B cell (primary cell): ENCODE measurements at regions not wholly inside any gene's neighbourhood (a gene's known extent, or its start where the extent isn't known, plus 50 kb on each side); places are given as distances from the start of the nearest gene placed in this dataset.

Experiments
- ATAC-seq: fragments of 200-7000 bp; cut with Tn5 transposase; one replicate; pipeline ENCODE4 v1.10.0; 2021; ENCODE audit warnings: low read depth, mild to moderate bottlenecking, moderate number of reproducible peaks, moderate library complexity
- CTCF ChIA-PET: fragments of 350-600 bp; sonication (Branson Sonifier 250); formaldehyde crosslinking; loops from one replicate; lab custom pipeline; 2021; ENCODE audit warnings: antibody characterized with exemption, inconsistent platforms; lab: Charles Lee
- POLR2A ChIA-PET: fragments of 350-600 bp; sonication (Branson Sonifier 250); formaldehyde crosslinking; loops from one replicate; lab custom pipeline; 2021; ENCODE audit warnings: antibody characterized with exemption; lab: Charles Lee
- DNase-seq: peaks from one replicate; pipeline ENCODE4 v3.0.0; 2013
- H2AFZ ChIP-seq: 2 replicates; pipeline ENCODE4 v1.6.1; 2012; ENCODE audit warnings: mild to moderate bottlenecking, low read depth, low read length; ENCODE audit not compliant: insufficient read depth, poor library complexity, severe bottlenecking
- H3K27ac ChIP-seq, 2 donors: 1 replicate in 1 of 2; 2 replicates in 1 of 2; pipeline ENCODE4 v1.5.1; 2012 to 2013; ENCODE audit warnings: low read length in 2 of 2, mild to moderate bottlenecking in 2 of 2, moderate library complexity in 1 of 2
- H3K27me3 ChIP-seq, 4 experiments: fragments of 200-600 bp in 1 of 4; sonication (generic) in 1 of 4; replicated peaks in 1 of 4; 1 replicate in 2 of 4; 2 replicates in 2 of 4; pipeline versions ENCODE4 v1.6.1 to v1.7.0; 2013 to 2016; ENCODE audit warnings: low read length in 3 of 4, mild to moderate bottlenecking in 2 of 4, mixed read lengths in 1 of 4, moderate library complexity in 1 of 4; ENCODE audit not compliant: insufficient read depth in 4 of 4, control insufficient read depth in 3 of 4; ENCODE audit errors: control extremely low read depth in 1 of 4
- H3K36me3 ChIP-seq, 2 experiments: replicated peaks in 1 of 2; 1 replicate in 1 of 2; 2 replicates in 1 of 2; pipeline versions ENCODE4 v1.6.1 to v1.7.1; 2013; ENCODE audit warnings: low read length in 1 of 2; ENCODE audit not compliant: insufficient read depth in 2 of 2, control insufficient read depth in 1 of 2; ENCODE audit errors: control extremely low read depth in 1 of 2, extremely low read depth in 1 of 2
- H3K4me1 ChIP-seq, 2 donors: fragments of 200-600 bp in 1 of 2; sonication (generic) in 1 of 2; 1 replicate in 1 of 2; 2 replicates in 1 of 2; pipeline versions ENCODE4 v1.5.1 to v1.6.1; 2013 to 2017; ENCODE audit warnings: low read length in 2 of 2; ENCODE audit not compliant: control insufficient read depth in 2 of 2, insufficient read depth in 2 of 2
- H3K4me2 ChIP-seq: replicated peaks from 2 replicates; pipeline ENCODE3; 2012; ENCODE audit warnings: mild to moderate bottlenecking, low read depth, low read length; ENCODE audit not compliant: poor library complexity, severe bottlenecking
- H3K4me3 ChIP-seq, 5 experiments: fragments of 200-600 bp in 1 of 5; sonication (generic) in 1 of 5; 1 replicate in 3 of 5; 2 replicates in 2 of 5; pipeline versions ENCODE4 v1.5.1 to v1.7.0; 2011 to 2016; ENCODE audit warnings: low read length in 4 of 5, mild to moderate bottlenecking in 4 of 5, low read depth in 2 of 5, control low read depth in 1 of 5, moderate library complexity in 1 of 5; ENCODE audit not compliant: insufficient read depth in 1 of 5; ENCODE audit errors: control extremely low read depth in 1 of 5, extremely low read depth in 1 of 5
- H3K79me2 ChIP-seq: fragments of 200-600 bp; sonication (generic); one replicate; pipeline ENCODE4 v1.6.0; 2016; ENCODE audit warnings: low read length; ENCODE audit not compliant: control insufficient read depth, insufficient read depth
- H3K9ac ChIP-seq: fragments of 200-600 bp; sonication (generic); 2 replicates; pipeline ENCODE4 v1.6.1; 2017; ENCODE audit warnings: mild to moderate bottlenecking, low read length, moderate library complexity
- H3K9me3 ChIP-seq, 3 donors: one replicate each; pipeline versions ENCODE4 v1.6.1 to v1.7.1; 2013; ENCODE audit warnings: low read length in 2 of 3; ENCODE audit not compliant: control insufficient read depth in 2 of 3, insufficient read depth in 1 of 3; ENCODE audit errors: control extremely low read depth in 1 of 3
- H4K20me1 ChIP-seq: 2 replicates; pipeline ENCODE4 v1.6.0; 2012; ENCODE audit warnings: mild to moderate bottlenecking, low read length; ENCODE audit not compliant: insufficient read depth, control insufficient read depth, poor library complexity, severe bottlenecking
- H3K27ac Mint-ChIP-seq: one replicate; pipeline ENCODE4 v1.8.0; 2021; ENCODE audit warnings: mixed read lengths
- H3K27me3 Mint-ChIP-seq: one replicate; pipeline ENCODE4 v1.8.0; 2021; ENCODE audit warnings: mixed read lengths
- H3K4me1 Mint-ChIP-seq: one replicate; pipeline ENCODE4 v1.8.0; 2021; ENCODE audit warnings: mixed read lengths
- H3K4me3 Mint-ChIP-seq: one replicate; pipeline ENCODE4 v1.8.0; 2021; ENCODE audit warnings: mixed read lengths
- H3K9me3 Mint-ChIP-seq: one replicate; pipeline ENCODE4 v1.8.0; 2022; ENCODE audit warnings: mixed read lengths; ENCODE audit not compliant: insufficient read depth
- EZH2 ChIP-seq: IDR thresholded peaks from 2 replicates; pipeline ENCODE4 v1.6.1; 2012; ENCODE audit warnings: borderline replicate concordance, low read depth, mild to moderate bottlenecking, moderate library complexity, low read length; ENCODE audit not compliant: insufficient read depth, poor library complexity, severe bottlenecking
- WGBS: methylation state at CpG from one replicate; pipeline ENCODE4 v1.1.5; 2013; ENCODE audit warnings: missing lambda C conversion rate; ENCODE audit not compliant: insufficient coverage; 5-methylcytosine and 5-hydroxymethylcytosine counted together
- intact Hi-C: fragments of 100-400 bp; cut with micrococcal nuclease; formaldehyde crosslinking; loops from one replicate; pipeline ENCODE4 v1.10.0; 2022
- TF ChIP-seq, protein P1 (sequence below): fragments of 200-600 bp; IDR thresholded peaks from one replicate; pipeline ENCODE4 v1.8.0; 2022; ENCODE audit warnings: antibody characterized with exemption, mild to moderate bottlenecking

DNA sequence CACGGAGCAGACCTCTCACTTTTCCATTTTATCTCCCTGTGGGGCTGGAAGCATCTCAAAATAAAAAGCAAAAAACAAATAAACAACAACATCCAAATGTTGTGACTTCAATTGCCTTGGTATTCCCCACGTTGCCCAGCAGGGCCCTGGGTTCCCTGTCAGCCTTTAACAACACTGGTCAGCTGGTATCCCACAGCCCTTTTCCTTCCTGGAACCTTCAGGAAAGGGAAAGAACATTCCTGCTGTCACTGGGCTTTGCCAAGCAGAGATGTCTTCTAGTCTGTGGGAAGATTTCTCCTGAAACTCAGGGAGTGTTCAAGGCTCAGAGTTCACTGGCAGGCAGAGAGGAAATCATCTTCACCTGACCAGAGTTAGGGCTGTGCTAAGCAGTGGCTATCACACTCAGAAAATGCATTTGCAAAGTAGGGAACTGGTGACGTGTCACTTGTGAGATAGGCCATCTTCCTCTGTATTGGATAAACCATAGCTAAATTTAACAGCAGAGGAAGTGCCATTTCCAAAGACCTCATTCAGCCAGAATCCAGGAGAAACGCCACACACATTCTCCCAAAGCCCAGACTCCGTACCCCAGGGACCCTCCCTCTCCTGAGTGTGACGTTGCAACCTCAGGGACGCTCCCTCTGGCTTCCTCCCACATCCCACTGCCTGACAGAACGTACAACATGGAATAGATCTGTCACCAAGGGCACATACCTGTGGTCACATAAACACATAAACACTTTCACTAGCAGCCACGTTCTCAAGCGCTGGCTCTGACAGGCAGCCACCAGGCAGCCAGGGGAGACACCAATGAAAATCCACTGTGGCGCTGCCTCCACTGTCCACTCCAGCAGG, 274.0 kb upstream of the DAPK1 start:
- Histone ChIP-seq H3K79me2 (no peaks in the 10 kb centered on the region), H3K27me3 (no peaks in the 10 kb centered on the region), H3K4me3 (no peak overlapping the region), H3K9me3 (peaks cover 0 to 4% (median 0%) of the 10 kb centered on the region in 3 donors), H4K20me1 (no peaks in the 10 kb centered on the region), H2AFZ (no peak overlapping the region), H3K27ac (no peak overlapping the region), H3K4me1 (no peaks in the 10 kb centered on the region), H3K4me2 (no peak overlapping the region), H3K9ac (no peak overlapping the region), H3K36me3 (no peaks in the 10 kb centered on the region)
- CTCF ChIA-PET: no interaction called here
- 44% methylated on average over 9 of the region's 11 CpGs for WGBS
- no peak for TF ChIP-seq EZH2
- TF ChIP-seq, protein P1, sequence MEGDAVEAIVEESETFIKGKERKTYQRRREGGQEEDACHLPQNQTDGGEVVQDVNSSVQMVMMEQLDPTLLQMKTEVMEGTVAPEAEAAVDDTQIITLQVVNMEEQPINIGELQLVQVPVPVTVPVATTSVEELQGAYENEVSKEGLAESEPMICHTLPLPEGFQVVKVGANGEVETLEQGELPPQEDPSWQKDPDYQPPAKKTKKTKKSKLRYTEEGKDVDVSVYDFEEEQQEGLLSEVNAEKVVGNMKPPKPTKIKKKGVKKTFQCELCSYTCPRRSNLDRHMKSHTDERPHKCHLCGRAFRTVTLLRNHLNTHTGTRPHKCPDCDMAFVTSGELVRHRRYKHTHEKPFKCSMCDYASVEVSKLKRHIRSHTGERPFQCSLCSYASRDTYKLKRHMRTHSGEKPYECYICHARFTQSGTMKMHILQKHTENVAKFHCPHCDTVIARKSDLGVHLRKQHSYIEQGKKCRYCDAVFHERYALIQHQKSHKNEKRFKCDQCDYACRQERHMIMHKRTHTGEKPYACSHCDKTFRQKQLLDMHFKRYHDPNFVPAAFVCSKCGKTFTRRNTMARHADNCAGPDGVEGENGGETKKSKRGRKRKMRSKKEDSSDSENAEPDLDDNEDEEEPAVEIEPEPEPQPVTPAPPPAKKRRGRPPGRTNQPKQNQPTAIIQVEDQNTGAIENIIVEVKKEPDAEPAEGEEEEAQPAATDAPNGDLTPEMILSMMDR: no peak
- no peak for ATAC-seq
- H3K27ac Mint-ChIP-seq: no peak overlapping the region
- no peaks in the 10 kb centered on the region for H3K27me3 Mint-ChIP-seq
- POLR2A ChIA-PET: no interaction called here
- no peaks in the 10 kb centered on the region for H3K4me1 Mint-ChIP-seq
- no peak for DNase-seq
- intact Hi-C loops: no loop called here
- H3K4me3 Mint-ChIP-seq: no peak overlapping the region
- no peaks in the 10 kb centered on the region for H3K9me3 Mint-ChIP-seq

DNA sequence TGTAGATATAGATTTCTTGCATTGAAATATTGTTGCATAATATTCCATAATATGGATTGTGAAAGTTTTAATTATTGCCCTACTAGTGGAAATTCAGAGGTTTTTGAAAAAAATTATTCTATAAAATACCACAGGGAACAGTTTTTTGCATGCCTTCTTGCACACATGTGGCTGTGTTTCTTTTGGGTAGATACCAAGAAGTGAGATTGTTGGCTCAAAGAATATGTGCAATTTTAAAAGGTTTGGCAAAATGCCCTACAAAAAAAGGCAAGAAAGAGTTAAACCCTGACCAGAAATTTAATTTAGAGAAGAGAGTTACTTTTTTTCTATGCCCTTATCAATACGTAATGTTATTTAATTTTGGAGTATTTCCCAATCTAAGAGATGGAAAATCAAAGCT, 270.8 kb upstream of the DAPK1 start:
- H3K9ac ChIP-seq: no peak overlapping the region

More for the DNA sequence above, 270.8 kb upstream of the DAPK1 start:
- POLR2A ChIA-PET: no interaction called here
- no peak overlapping the region for H3K4me2 ChIP-seq
- H3K36me3 ChIP-seq: no peaks in the 10 kb centered on the region
- H3K4me3 Mint-ChIP-seq: no peak overlapping the region
- no CpG with 5 or more reads among the region's 1 CpG for WGBS
- TF ChIP-seq EZH2: no peak
- TF ChIP-seq, protein P1: no peak
- H2AFZ ChIP-seq: no peak overlapping the region
- CTCF ChIA-PET: interaction anchor here (0.8 kb wide), 1 partner anchor 12 kb away, joined by 3 read pairs; no protein-coding TSS in a partner anchor
- no peaks in the 10 kb centered on the region for H3K27me3 Mint-ChIP-seq
- intact Hi-C loops: no loop called here
- H4K20me1 ChIP-seq: no peaks in the 10 kb centered on the region
- no peak overlapping the region for H3K4me3 ChIP-seq
- H3K4me1 ChIP-seq: no peaks in the 10 kb centered on the region
- H3K27ac ChIP-seq: no peak overlapping the region
- H3K27me3 ChIP-seq: no peaks in the 10 kb centered on the region
- peaks cover 0 to 4% (median 0%) of the 10 kb centered on the region in 3 donors for H3K9me3 ChIP-seq
- H3K9me3 Mint-ChIP-seq: peaks cover 2% of the 10 kb centered on the region
- DNase-seq: no peak
- no peak overlapping the region for H3K27ac Mint-ChIP-seq
- no peaks in the 10 kb centered on the region for H3K79me2 ChIP-seq
- H3K4me1 Mint-ChIP-seq: no peaks in the 10 kb centered on the region
- no peak for ATAC-seq
